K562 (cell line): ENCODE measurements at regions not wholly inside any gene's neighbourhood (a gene's known extent, or its start where the extent isn't known, plus 50 kb on each side); places are given as distances from the start of the nearest gene placed in this dataset.

Experiments used
- ATAC-seq: fragments of 200-7000 bp; cut with Tn5 transposase; 3 replicates; pipeline ENCODE4 v1.9.1; 2020; ENCODE audit warnings: moderate library complexity
- BruUV-seq: library from RNA; stranded (reverse); fragments of 400-500 nt; replicated peaks from 2 replicates; lab custom pipeline; 2021; lab: Mats Ljungman, UMichigan
- CTCF ChIA-PET: fragments of 300-600 bp; formaldehyde crosslinking; extraction: SDS; loops from one replicate; lab custom pipeline; 2021; ENCODE audit warnings: low intra/inter-chr PET ratio; lab: Yijun Ruan, JAX
- POLR2A ChIA-PET: fragments of 300-600, 350-650 bp; sonication (Branson Sonifier 250); formaldehyde crosslinking; extraction: SDS; loops from one replicate; lab custom pipeline; 2021; ENCODE audit warnings: antibody characterized with exemption, inconsistent platforms; lab: Yijun Ruan, JAX
- DNase-seq, 4 experiments: peaks; one replicate each; pipeline versions ENCODE4 v3.0.0 to v3.0.0-alpha.2; 2011 to 2018; ENCODE audit warnings: low spot score in 3 of 4, mixed read lengths in 3 of 4; ENCODE audit errors: extremely low read depth in 1 of 4
- FAIRE-seq: peaks from 2 replicates; lab custom pipeline; 2011; peaks lifted over from hg19 to GRCh38; lab: Jason Lieb, UNC
- H2AFZ ChIP-seq: 2 replicates; pipeline ENCODE4 v1.6.0; 2011; ENCODE audit warnings: low read depth, low read length, control low read depth, inconsistent platforms
- H3K27ac ChIP-seq: fragments of 200-600 bp; 3 replicates; pipeline ENCODE4 v1.8.0; 2011; ENCODE audit warnings: low read depth, mild to moderate bottlenecking, control low read depth, inconsistent platforms, low read length, moderate library complexity, mixed read lengths; ENCODE audit errors: extremely low read depth
- H3K27me3 ChIP-seq, 2 experiments: fragments of 300-600 bp in 1 of 2; 2 replicates in 1 of 2; 3 replicates in 1 of 2; pipeline versions ENCODE4 v1.6.0 to v1.8.0; 2011; ENCODE audit warnings: inconsistent platforms in 2 of 2, low read length in 2 of 2, mild to moderate bottlenecking in 1 of 2, mixed read lengths in 1 of 2, moderate library complexity in 1 of 2; ENCODE audit not compliant: control insufficient read depth in 2 of 2, insufficient read depth in 2 of 2
- H3K36me3 ChIP-seq: fragments of 300-600 bp; 3 replicates; pipeline ENCODE4 v1.8.0; 2011; ENCODE audit warnings: mild to moderate bottlenecking, low read length, inconsistent platforms; ENCODE audit not compliant: control insufficient read depth, insufficient read depth
- H3K4me1 ChIP-seq, 2 experiments: fragments of 200-600 bp in 1 of 2; replicated peaks in 1 of 2; 2 replicates in 1 of 2; 3 replicates in 1 of 2; pipeline versions ENCODE4 v1.5.1 to v1.8.0; 2011; ENCODE audit warnings: inconsistent platforms in 2 of 2, low read length in 2 of 2, mild to moderate bottlenecking in 1 of 2, mixed read lengths in 1 of 2, moderate library complexity in 1 of 2; ENCODE audit not compliant: control insufficient read depth in 2 of 2, insufficient read depth in 2 of 2
- H3K4me2 ChIP-seq: 2 replicates; pipeline ENCODE4 v1.6.1; 2011; ENCODE audit warnings: low read length, control low read depth, inconsistent platforms, mixed read lengths; ENCODE audit not compliant: insufficient read depth
- H3K4me3 ChIP-seq: fragments of 200-600 bp; sonication (generic), shearing (Covaris generic); 2 replicates; pipeline ENCODE4 v1.5.1; 2016; ENCODE audit warnings: control low read depth, inconsistent platforms
- H3K79me2 ChIP-seq: fragments of 200-600 bp; 3 replicates; pipeline ENCODE4 v1.8.0; 2011; ENCODE audit warnings: low read length, inconsistent platforms; ENCODE audit not compliant: control insufficient read depth, insufficient read depth
- H3K9ac ChIP-seq, 2 experiments: 2 replicates each; pipeline versions ENCODE4 v1.6.0 to v1.6.1; 2011; ENCODE audit warnings: low read depth in 2 of 2, low read length in 2 of 2, control low read depth in 1 of 2, inconsistent platforms in 1 of 2, mild to moderate bottlenecking in 1 of 2, mixed read lengths in 1 of 2; ENCODE audit not compliant: insufficient read depth in 1 of 2
- H3K9me1 ChIP-seq: one replicate; pipeline ENCODE4 v1.6.0; 2011; ENCODE audit warnings: inconsistent platforms, mild to moderate bottlenecking, low read length, moderate library complexity; ENCODE audit not compliant: control insufficient read depth, insufficient read depth
- H3K9me3 ChIP-seq: replicated peaks from 2 replicates; pipeline ENCODE4 v1.5.1; 2011; ENCODE audit warnings: low read depth, low read length, inconsistent platforms; ENCODE audit not compliant: control insufficient read depth, insufficient read depth
- H4K20me1 ChIP-seq: replicated peaks from 2 replicates; pipeline ENCODE4 v1.6.1; 2011; ENCODE audit warnings: low read length, inconsistent platforms, mixed read lengths; ENCODE audit not compliant: control insufficient read depth, insufficient read depth
- BRF1 ChIP-seq: IDR thresholded peaks from 3 replicates; pipeline ENCODE4 v1.6.1; 2011; ENCODE audit warnings: borderline replicate concordance, mild to moderate bottlenecking; ENCODE audit not compliant: insufficient read length; ENCODE audit errors: extremely low read depth
- CCAR2 ChIP-seq: fragments of 200-400 bp; formaldehyde crosslinking; IDR thresholded peaks from 2 replicates; pipeline ENCODE4 v1.6.1; 2017; ENCODE audit warnings: mild to moderate bottlenecking, low read depth, low read length
- CREB5 ChIP-seq: fragments of 250-450 bp; sonication (Bioruptor Pico); IDR thresholded peaks from 2 replicates; pipeline ENCODE4 v1.5.0; 2020; ENCODE audit warnings: mild to moderate bottlenecking
- MECOM ChIP-seq: fragments of 250-450 bp; sonication (Bioruptor Pico); IDR thresholded peaks from 2 replicates; pipeline ENCODE4 v1.8.0; 2022; ENCODE audit warnings: inconsistent platforms
- PPARD ChIP-seq: fragments of 250-450 bp; sonication (Bioruptor Pico); IDR thresholded peaks from 2 replicates; pipeline ENCODE4 v1.8.0; 2022; ENCODE audit warnings: inconsistent platforms, mild to moderate bottlenecking, moderate library complexity
- RERE ChIP-seq: sonication (generic); formaldehyde crosslinking; IDR thresholded peaks from 2 replicates; pipeline ENCODE4 v1.8.0; 2023; ENCODE audit warnings: missing genetic modification reagents, mild to moderate bottlenecking, borderline replicate concordance
- RFX5 ChIP-seq: IDR thresholded peaks from 2 replicates; pipeline ENCODE4 v1.6.1; 2011; ENCODE audit warnings: low read depth, mild to moderate bottlenecking, improper control_type of control experiment, low read length
- TCF3 ChIP-seq: sonication (generic); formaldehyde crosslinking; IDR thresholded peaks from 2 replicates; pipeline ENCODE4 v1.4.0; 2020; ENCODE audit warnings: mild to moderate bottlenecking, missing genetic modification reagents
- ZNF395 ChIP-seq: fragments of 200-800 bp; sonication (Bioruptor generic); IDR thresholded peaks from 2 replicates; pipeline ENCODE4 v1.6.1; 2017; ENCODE audit warnings: missing genetic modification characterization, missing compliant biosample characterization
- WGBS: fragments of 100-300 bp; shearing (Covaris generic); methylation state at CpG from one replicate; pipeline ENCODE4 v1.1.6; 2016; ENCODE audit warnings: low coverage, mixed read lengths; ENCODE audit not compliant: insufficient coverage; ENCODE audit errors: missing lambda C conversion rate; 5-methylcytosine and 5-hydroxymethylcytosine counted together
- in situ Hi-C: fragments of 300-500 bp; cut with MboI; formaldehyde crosslinking; loops from 4 replicates; pipeline ENCODE4 v1.15.0; 2018; ENCODE audit warnings: inconsistent platforms, mixed read lengths
- intact Hi-C: fragments of 100-400 bp; cut with micrococcal nuclease; formaldehyde crosslinking; loops from 2 replicates; pipeline ENCODE4 v1.14.2; 2022

- H3K27ac ChIP-seq = no peak overlapping the region
- no peaks in the 10 kb centered on the region for H3K27me3 ChIP-seq
- no peak for DNase-seq
- no peaks in the 10 kb centered on the region; the same call in 1 of the 2 replicates for H3K9me3 ChIP-seq
- H4K20me1 ChIP-seq = no peaks in the 10 kb centered on the region
- H2AFZ ChIP-seq = no peak overlapping the region
- TF ChIP-seq ZNF395 (CRISPR knock-in tag) (no peak), BRF1 (no peak), RERE (CRISPR knock-in tag) (no peak), TCF3 (no peak), PPARD (CRISPR knock-in tag) (no peak), RFX5 (no peak), CCAR2 (no peak), MECOM (CRISPR knock-in tag) (no peak), CREB5 (CRISPR knock-in tag) (no peak)
- no peaks in the 10 kb centered on the region for H3K9me1 ChIP-seq
- H3K36me3 ChIP-seq = no peaks in the 10 kb centered on the region
- WGBS = 32% methylated on average over 4 of the region's 4 CpGs
- POLR2A ChIA-PET = interaction anchor here (1.8 kb wide), 1 partner anchor 13 kb away, joined by 4 read pairs; no protein-coding TSS in a partner anchor
- in situ Hi-C loops (no loop called here), intact Hi-C loops (no loop called here)
- H3K9ac ChIP-seq = no peak overlapping the region
- no peaks in the 10 kb centered on the region for H3K79me2 ChIP-seq
- FAIRE-seq = no peak
- H3K4me2 ChIP-seq = no peak overlapping the region
- H3K4me3 ChIP-seq = no peak overlapping the region
- no TSS peak for BruUV-seq
- CTCF ChIA-PET = no interaction called here
- H3K4me1 ChIP-seq = peaks cover 49 to 64% of the 10 kb centered on the region in 2 experiments
- ATAC-seq = no peak
Observed at GRCh38 chr1:30186586-30186985, 536.8 kb downstream of the MATN1 start.
